ENCODE measurements at regions not wholly inside any gene's neighbourhood (a gene's known extent, or its start where the extent isn't known, plus 50 kb on each side); places are given as distances from the start of the nearest gene placed in this dataset.

- no peak for DNase-seq
Measured at GRCh38 chr13:111541345-111541744, 220.9 kb downstream of the TEX29 start.

DNA sequence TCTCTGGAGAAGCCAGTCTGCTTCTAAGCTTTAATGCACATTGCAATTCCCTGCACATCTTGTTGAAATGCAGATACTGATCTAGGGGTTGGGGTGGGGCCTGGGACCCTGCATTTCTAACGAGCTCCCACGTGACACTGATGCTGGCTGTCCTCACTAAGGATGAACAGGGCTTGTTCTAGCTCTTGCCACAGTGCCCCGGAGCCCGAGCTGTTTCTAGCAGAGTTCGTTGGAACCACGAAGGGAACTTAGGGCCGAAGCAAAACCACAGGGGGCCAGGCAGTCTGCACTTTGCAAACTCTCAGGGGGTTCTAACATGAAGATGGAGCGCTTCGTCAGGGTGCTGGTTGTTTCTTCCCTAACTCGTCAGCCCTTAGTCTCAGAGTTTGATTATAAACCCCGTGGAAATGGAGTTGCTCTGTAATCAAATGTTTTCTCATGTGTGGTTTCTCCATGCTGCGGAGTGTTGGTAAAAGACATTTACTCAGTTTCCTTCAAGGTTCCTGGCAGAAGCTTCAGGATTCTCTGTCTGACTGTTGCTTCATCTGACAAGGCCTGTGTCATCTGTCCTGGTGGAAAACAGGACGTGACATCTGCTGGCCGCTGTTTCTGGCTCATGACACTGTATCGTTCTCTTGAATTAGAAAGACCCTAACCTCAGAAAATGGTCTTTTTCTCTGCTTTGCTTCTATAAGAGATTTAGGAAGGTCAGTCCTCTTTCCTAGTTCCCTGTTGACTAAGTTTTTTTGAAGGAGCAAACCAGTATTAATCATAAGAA is 221.5 kb downstream of the TEX29 start:
- no peak for DNase-seq

DNA sequence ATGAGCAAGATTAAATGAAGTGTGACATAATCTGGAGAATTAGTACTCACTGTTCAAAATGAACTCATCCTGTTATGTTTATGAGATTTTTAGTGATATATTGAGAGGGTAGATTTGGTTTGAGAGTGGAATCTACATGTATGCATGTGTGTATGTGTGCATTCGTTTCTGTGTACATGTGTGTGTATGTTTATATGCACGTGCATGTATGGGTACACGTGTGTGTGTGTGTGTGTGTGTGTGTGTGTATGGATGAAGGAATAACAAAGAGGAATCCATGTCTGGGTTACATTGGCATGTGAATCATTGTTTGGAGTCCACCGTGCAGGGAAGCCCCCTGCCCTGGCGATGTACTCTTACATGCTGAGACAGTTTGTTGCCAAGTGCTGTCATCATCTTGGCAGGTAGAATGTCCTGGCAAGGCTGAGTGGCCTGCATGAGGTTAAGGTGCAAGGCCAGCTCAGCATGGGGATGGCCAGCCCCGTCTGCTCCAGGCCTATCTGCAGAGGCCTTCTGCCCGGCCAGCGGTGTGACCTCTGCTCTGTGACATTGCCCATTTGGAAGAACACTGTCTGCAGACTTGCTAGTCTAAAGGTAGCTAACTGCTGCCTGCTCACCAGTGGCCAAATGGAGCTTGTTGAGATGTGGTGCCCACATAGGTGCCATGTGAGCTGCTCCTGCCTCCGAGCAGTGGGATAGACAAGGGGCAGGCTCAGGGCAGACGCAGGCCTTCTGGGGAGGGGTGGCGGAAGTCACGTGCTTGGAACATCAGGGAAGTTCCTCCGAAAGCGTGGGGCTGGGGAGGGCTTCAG is 222.3 kb downstream of the TEX29 start:
- no peak for DNase-seq

DNA sequence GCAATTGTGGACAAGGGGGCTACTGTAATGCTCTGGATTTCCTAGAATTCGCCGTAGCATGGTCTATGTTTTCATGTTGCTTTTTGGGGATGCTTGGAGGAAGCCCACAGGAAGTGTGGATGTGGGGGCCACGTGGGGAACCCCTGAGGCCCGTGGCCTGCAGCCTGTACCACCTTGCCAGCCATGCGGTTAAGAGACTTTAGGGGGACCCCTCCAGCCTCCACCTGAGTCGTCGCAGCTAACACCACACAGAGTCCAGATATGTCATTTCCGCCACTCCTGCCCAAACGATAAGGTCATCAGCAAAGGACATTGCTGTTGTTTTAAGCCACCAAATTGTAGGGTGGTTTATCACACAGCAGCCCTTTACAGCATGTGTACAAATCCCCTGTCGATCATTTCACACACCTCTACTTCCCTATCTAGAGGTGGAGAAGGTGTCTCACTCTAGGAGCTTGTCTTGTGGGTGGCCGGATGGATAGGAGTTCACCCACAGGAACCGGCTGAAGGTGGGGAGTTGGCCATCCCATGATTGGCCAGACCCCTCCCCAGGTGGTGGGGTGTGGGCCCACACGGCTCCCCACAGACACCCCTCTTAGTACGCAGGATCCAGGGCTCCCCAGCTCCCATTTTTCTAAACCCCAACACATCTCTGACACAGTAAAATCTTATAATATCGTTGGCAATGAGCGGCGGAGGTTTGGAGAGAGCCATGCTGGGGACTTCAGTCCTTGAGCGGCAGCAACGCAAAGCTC is 226.7 kb downstream of the TEX29 start:
- DNase-seq, result no peak

DNA sequence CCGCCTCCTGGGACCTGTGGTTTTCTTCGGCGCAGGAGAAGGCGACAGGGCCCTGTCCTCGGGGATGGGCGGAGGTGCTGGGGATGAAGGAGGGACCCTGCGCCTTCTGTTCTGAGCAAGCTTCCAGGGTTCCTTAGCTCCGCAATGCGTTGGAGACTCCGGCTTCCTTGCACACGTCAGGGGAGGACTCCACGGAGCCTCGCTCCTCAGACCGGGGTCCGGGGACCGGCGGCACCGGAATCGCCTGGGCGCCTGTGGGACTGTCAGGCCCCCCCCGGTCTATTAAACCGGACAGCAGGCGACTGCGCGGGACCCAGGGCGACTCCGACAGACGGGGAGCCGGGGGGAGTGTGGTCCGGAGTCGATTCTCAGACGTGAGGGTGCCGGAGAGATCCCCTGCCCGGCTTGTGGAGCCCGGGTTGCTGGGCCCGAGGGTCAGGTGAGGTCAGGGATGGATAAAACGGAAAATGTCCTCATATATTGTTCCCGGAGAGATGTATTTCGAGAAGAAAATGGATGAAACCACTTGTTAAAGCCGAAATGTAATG is 227.4 kb downstream of the TEX29 start:
- DNase-seq, result no peak

DNA sequence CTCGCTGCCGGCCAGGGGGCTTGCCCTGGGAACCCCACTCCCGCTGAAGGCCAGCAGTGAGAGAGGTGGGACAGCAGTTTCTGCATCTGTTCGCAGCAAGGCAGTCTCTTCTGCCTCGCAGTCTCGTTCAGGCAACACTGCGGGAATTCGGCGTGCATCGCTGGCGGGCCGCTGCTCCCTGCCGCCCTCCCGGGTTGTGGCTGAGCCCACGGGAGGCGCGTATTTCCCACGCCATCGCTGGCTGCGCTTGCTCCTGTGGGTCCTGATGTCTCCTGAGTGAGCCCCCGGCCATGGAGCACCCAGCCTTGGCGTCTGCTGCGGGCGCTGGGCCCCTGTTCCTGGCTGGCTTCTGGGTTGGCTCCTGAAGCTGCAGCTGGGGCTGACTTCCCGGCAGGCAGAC is 227.9 kb downstream of the TEX29 start:
- no peak for DNase-seq

GRCh38 chr13:111548805-111549204 is 228.4 kb downstream of the TEX29 start:
- no peak for DNase-seq

DNA sequence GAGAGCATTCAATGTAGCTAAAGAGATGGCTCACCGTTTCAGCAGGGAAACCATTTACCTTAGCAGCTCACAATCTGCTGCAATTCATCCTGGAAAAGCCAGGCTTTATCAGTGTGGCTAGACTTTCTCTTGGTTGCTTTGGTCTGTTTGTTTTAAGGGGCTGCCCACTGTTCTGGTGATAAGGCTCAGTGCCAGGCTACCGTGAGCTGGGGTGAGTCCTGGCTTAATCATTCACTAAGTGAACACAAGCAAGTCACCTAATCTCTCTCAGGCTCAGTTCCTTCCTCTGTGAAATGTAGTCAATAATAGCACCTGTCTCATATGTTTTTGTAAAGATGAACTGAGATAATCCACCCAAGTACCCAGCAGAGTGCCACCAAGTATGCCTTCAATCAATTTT is 229.0 kb downstream of the TEX29 start:
- no peak for DNase-seq

GRCh38 chr13:111550062-111550461 is 229.6 kb downstream of the TEX29 start:
- no peak for DNase-seq

DNA sequence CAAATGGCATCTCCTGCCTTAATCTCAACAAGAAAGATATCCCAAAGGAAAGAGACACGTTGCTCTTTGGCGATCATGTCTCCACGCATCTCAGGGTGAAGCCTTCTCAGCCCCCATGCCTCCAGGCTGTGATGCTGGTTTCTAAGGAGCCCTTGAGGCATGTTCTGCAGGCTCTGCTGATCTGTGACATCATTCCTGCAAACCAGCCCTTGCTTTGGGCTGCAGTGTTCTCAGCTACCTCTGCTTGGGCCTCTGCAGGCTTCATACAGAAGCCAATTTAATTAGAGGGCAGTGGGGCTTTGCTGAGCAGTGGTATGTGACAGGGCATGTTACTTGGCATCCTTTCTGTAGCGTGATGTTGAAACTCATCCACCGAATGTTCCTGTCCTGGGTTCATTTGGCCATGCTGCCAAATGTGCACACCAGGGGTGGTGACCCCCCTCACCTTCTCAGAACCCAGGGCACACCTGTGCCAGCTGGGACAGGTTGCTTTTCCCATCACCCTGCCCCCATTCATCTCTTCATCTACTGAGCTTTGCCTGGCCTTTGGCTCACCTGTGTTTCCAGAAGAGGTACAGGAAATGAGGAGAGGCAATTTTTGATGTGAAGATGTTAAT is 230.9 kb downstream of the TEX29 start:
- no peak for DNase-seq

DNA sequence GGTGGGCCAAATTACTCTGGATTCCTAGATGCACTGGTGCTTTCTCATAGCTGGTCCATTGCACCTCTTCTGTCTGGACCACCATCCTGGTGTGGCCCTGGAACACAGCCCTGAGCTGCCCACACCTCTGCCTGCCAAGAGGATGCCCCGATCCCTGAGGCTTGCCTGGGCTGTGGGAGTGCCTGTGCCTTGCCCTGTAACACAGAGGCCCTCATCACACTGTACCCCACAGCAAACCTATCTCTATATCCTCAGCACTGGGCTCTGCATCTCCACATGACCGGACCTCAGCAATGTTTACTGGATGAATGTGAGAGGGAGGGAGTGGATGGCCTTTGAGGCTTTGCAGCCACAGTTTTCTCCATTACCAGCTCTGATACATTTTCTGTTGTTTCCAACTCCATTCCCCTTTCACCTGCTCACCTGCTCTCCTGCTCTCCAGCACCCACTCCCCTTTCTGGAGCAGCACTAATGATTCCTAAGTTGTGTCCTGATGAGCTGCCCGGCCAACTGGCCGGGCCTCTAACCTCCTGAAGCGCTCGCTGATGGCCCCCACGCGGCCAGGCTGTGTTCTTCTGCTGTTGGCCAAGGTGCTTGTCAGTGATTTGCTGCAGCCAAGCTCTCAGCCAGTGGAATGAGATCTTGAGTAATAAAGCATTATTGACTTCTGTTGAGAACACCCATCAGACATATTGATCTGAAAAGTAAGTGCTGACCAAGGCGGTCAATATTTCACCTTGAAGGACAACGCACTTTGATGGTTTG is 232.6 kb downstream of the TEX29 start:
- no peak for DNase-seq

- DNase-seq, result no peak
Measured at GRCh38 chr13:111554539-111555267, 234.3 kb downstream of the TEX29 start.

DNA sequence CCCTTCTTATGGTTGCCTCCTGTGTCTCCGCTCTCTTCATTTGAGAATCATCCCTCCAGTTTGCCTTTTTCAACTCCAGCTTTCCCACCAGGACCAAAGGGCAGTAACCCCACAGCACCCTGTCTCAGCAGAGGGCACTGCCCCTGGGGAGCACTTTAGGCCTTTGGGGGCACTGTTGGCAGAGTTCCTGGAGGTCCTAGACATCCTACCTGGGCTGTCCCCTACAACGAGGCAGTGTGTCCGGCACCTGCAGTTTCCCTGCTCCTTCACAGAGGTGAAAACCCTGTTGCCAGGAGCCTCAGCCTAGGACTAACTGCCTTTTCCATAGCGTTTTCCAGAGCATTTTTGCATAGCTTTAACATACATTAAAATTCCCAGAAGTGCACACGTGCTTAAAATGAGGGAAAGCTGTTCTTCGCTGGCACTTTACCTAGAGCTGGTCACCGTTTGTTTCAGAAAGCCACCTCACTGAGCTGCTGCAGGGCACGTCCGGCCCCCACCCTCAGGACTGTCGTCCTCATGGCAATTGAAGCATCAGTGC is 234.9 kb downstream of the TEX29 start:
- no peak for DNase-seq

DNA sequence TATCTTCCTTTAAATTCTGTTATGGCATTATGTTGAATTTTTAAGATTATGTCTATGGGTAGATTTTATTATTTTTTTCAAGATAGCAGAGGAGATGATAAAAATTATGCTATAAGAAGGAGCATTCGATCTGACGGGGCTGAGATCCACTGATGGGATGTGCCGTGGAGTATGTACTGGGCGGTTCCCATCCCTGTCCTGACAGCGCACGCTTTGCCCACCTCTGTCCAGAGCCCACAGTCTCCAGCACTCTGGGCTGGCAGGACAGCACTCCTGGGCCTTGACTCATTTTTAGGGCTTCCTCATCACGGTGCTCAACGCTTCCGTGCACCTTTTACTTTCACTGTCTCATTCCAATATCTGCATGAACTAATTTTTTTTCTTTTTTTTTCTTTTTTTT is 235.5 kb downstream of the TEX29 start:
- no peak for DNase-seq

GRCh38 chr13:111556496-111556895 is 236.1 kb downstream of the TEX29 start:
- no peak for DNase-seq

GRCh38 chr13:111557921-111558699 is 237.7 kb downstream of the TEX29 start:
- no peak for DNase-seq

GRCh38 chr13:111558700-111559088 is 238.3 kb downstream of the TEX29 start:
- DNase-seq, result no peak

GRCh38 chr13:111559612-111560403 is 239.4 kb downstream of the TEX29 start:
- no peak for DNase-seq

DNA sequence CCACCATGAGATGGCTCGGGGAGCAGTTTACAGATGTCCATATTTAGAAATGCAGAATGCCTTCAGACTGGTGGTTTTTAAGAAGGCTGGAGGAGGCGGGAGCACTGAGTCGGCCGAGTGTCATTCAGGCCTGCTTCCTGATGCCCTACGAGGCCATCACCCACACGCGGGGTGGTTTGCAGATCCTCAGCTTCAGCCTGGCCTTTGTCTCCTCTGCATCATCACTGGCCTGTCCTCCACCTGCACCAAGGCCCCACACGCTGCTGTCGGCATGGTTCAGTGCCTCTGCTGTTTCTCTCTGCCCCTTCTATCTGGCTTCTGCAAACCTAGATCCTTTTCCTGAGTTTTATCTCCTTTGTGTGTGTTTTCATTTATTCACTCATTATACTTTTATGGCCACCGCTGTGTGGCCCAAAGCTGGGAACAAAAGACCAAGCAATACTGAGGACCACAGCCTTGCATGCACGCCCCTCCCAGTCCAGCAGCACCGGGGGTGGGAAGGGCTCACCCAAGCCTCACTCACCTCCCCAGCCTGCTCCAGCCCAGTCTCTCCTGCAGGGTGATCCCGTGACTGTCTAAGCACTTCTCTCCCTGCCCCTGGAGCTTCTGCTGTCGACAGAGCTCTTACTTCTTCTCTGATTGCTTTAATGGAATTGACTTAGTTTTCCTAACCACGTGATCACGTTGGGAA is 240.8 kb downstream of the TEX29 start:
- DNase-seq, result no peak
